ENCODE measurements at regions not wholly inside any gene's neighbourhood (a gene's known extent, or its start where the extent isn't known, plus 50 kb on each side); places are given as distances from the start of the nearest gene placed in this dataset.
"Not testable (repeated sequence)": the region's sequence is repeated elsewhere in the genome, so short reads cannot be mapped to it uniquely, and the experiment has no call there.

- Histone ChIP-seq H3K36me3 (no peaks in the 10 kb centered on the region), H3K27ac (no peak overlapping the region), H3K4me1 (peaks cover 0 to 5% (median 0%) of the 10 kb centered on the region in 4 donors), H3K27me3 (no peaks in the 10 kb centered on the region), H3K9me3 (no peaks in the 10 kb centered on the region), H3K4me3 (no peak overlapping the region)
- TF ChIP-seq CTCF (IDR thresholded peaks at IDR 0.05): no peak
- no peak for TF ChIP-seq POLR2AphosphoS5 (IDR thresholded peaks at IDR 0.05)
- no peak for TF ChIP-seq EP300 (IDR thresholded peaks at IDR 0.05; ENCODE audit: low read depth)
- no peak for TF ChIP-seq POLR2A (IDR thresholded peaks at IDR 0.05)
- in situ Hi-C loops (cut with MboI; ENCODE audit: low pct_ligation_motif_present in 1 of 4, low pct_unique_long_range_greater_than_20kb in 1 of 4, low sequenced_read_pairs in 3 of 4) (no loop called here), intact Hi-C loops (cut with DNase I; ENCODE audit: low total_unique reads) (no loop called here)
- no peak for DNase-seq
- WGBS, 2 donors (ENCODE audit: low coverage in 1 of 2): 79 to 83% methylated on average over 4 of the region's 4 CpGs
Measured at GRCh38 chr5:89308606-89309040, 425.6 kb upstream of the MEF2C start.

- in situ Hi-C loops (cut with MboI; ENCODE audit: low pct_ligation_motif_present in 1 of 4, low pct_unique_long_range_greater_than_20kb in 1 of 4, low sequenced_read_pairs in 3 of 4): no loop called here
- H3K27me3 ChIP-seq: no peaks in the 10 kb centered on the region
- no peak for TF ChIP-seq POLR2AphosphoS5 (IDR thresholded peaks at IDR 0.05)
- TF ChIP-seq EP300 (IDR thresholded peaks at IDR 0.05; ENCODE audit: low read depth): no peak
- TF ChIP-seq CTCF (IDR thresholded peaks at IDR 0.05): no peak
- no peak for TF ChIP-seq POLR2A (IDR thresholded peaks at IDR 0.05)
- no peaks in the 10 kb centered on the region for H3K36me3 ChIP-seq
- H3K9me3 ChIP-seq: no peaks in the 10 kb centered on the region
- no peak overlapping the region for H3K4me3 ChIP-seq
- H3K4me1 ChIP-seq: no peaks in the 10 kb centered on the region
- intact Hi-C loops (cut with DNase I; ENCODE audit: low total_unique reads): no loop called here
- no peak overlapping the region for H3K27ac ChIP-seq
- WGBS, 2 donors (ENCODE audit: low coverage in 1 of 2): 92 to 100% methylated on average over 1 of the region's 1 CpG
- no peak for DNase-seq
Measured at GRCh38 chr5:89307972-89308371, 425.0 kb upstream of the MEF2C start.

GRCh38 chr5:89307141-89307540, 424.2 kb upstream of the MEF2C start:
- H3K4me3 ChIP-seq; H3K4me1 ChIP-seq; H3K9me3 ChIP-seq; DNase-seq; H3K27ac ChIP-seq; intact Hi-C loops (cut with DNase I; ENCODE audit: low total_unique reads); H3K36me3 ChIP-seq; in situ Hi-C loops (cut with MboI; ENCODE audit: low pct_ligation_motif_present in 1 of 4, low pct_unique_long_range_greater_than_20kb in 1 of 4, low sequenced_read_pairs in 3 of 4); H3K27me3 ChIP-seq: not testable (repeated sequence)
- 96% methylated on average over 2 of the region's 2 CpGs; no CpG with 5 or more reads in 1 of the 2 donors for WGBS, 2 donors (ENCODE audit: low coverage in 1 of 2)

GRCh38 chr5:89303033-89303480, 420.1 kb upstream of the MEF2C start:
- no peak overlapping the region for H3K4me3 ChIP-seq
- intact Hi-C loops (cut with DNase I; ENCODE audit: low total_unique reads): no loop called here
- H3K36me3 ChIP-seq: no peaks in the 10 kb centered on the region
- H3K4me1 ChIP-seq: no peaks in the 10 kb centered on the region
- no peaks in the 10 kb centered on the region for H3K9me3 ChIP-seq
- 60 to 80% methylated on average over 4 of the region's 4 CpGs for WGBS, 2 donors (ENCODE audit: low coverage in 1 of 2)
- DNase-seq: no peak
- H3K27ac ChIP-seq: peak overlapping the region in 1 of 4 donors; percentile 52
- no peak for TF ChIP-seq CTCF (IDR thresholded peaks at IDR 0.05)
- no peak for TF ChIP-seq POLR2A (IDR thresholded peaks at IDR 0.05)
- no peak for TF ChIP-seq EP300 (IDR thresholded peaks at IDR 0.05; ENCODE audit: low read depth)
- no peak for TF ChIP-seq POLR2AphosphoS5 (IDR thresholded peaks at IDR 0.05)
- no peaks in the 10 kb centered on the region for H3K27me3 ChIP-seq
- in situ Hi-C loops (cut with MboI; ENCODE audit: low pct_ligation_motif_present in 1 of 4, low pct_unique_long_range_greater_than_20kb in 1 of 4, low sequenced_read_pairs in 3 of 4): no loop called here
